Thyroid gland (tissue), 4 donors: ENCODE measurements at regions not wholly inside any gene's neighbourhood (a gene's known extent, or its start where the extent isn't known, plus 50 kb on each side); places are given as distances from the start of the nearest gene placed in this dataset.

ENCODE experiments used
- DNase-seq, 2 donors: peaks; one replicate each; pipeline ENCODE4 v3.0.0-alpha.2; 2019
- H3K27ac ChIP-seq, 3 donors: fragments of 200-600 bp; sonication (generic); 1 replicate in 2 of 3; 2 replicates in 1 of 3; pipeline ENCODE4 v1.5.1; 2016 to 2019; ENCODE audit warnings: mild to moderate bottlenecking in 1 of 3, moderate library complexity in 1 of 3
- H3K27me3 ChIP-seq: fragments of 200-600 bp; sonication (generic); one replicate; pipeline ENCODE4 v1.5.1; 2019
- H3K36me3 ChIP-seq, 2 donors: fragments of 200-600 bp; sonication (generic); one replicate each; pipeline ENCODE4 v1.5.1; 2016 to 2019
- H3K4me1 ChIP-seq, 2 donors: fragments of 200-600 bp; sonication (generic); one replicate each; pipeline ENCODE4 v1.5.1; 2017 to 2019
- H3K4me3 ChIP-seq, 3 donors: fragments of 200-600 bp; sonication (generic); replicated peaks in 1 of 3; 1 replicate in 2 of 3; 2 replicates in 1 of 3; pipeline ENCODE4 v1.5.1; 2016; ENCODE audit warnings: mild to moderate bottlenecking in 1 of 3
- H3K9me3 ChIP-seq: fragments of 200-600 bp; sonication (generic); one replicate; pipeline ENCODE4 v1.5.1; 2017
- POLR2A ChIP-seq, 2 donors: fragments of 450-650 bp; IDR thresholded peaks; one replicate each; pipeline ENCODE4 v1.6.1; 2017; ENCODE audit warnings: antibody characterized with exemption in 2 of 2, mild to moderate bottlenecking in 2 of 2, moderate library complexity in 1 of 2
- WGBS, 2 donors: methylation state at CpG; one replicate each; pipeline ENCODE4 v1.1.5; 2017; 5-methylcytosine and 5-hydroxymethylcytosine counted together
- intact Hi-C: fragments of 100-400 bp; cut with DNase I; formaldehyde crosslinking; loops from one replicate; pipeline ENCODE4 v1.15.1; 2023
- TF ChIP-seq, protein P1 (sequence below), 6 experiments: fragments of 200-600 bp in 3 of 6; fragments of 450-650 bp in 3 of 6; sonication (generic) in 3 of 6; IDR thresholded peaks; one replicate each; pipeline ENCODE4 v1.5.1; 2016 to 2019; ENCODE audit warnings: antibody characterized with exemption in 6 of 6, mild to moderate bottlenecking in 2 of 6, inconsistent platforms in 1 of 6, moderate library complexity in 1 of 6

DNA sequence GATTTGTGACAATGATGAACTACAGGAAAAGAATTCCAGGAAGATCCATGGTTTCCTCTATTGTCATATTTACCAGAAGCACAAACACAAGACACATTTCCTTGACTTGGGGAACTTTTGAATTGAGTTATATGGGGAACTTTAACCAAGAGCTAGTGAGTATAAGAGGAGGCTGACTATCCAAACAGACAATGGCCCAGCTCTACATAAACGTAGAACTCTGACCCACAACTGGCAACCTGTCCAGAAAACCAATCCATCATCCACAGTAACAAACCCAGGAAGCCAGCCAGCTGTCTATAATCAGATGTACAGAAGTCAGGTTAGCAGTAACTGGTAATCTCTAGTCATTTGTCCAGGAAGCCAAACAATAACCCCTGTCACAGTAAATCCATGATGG lies 167.0 kb upstream of the CPEB2 start:
- intact Hi-C loops = no loop called here
- Histone ChIP-seq H3K9me3 (no peaks in the 10 kb centered on the region), H3K36me3 (no peaks in the 10 kb centered on the region), H3K27ac (no peak overlapping the region), H3K4me3 (no peak overlapping the region), H3K27me3 (no peaks in the 10 kb centered on the region), H3K4me1 (no peaks in the 10 kb centered on the region)
- TF ChIP-seq, protein P1, sequence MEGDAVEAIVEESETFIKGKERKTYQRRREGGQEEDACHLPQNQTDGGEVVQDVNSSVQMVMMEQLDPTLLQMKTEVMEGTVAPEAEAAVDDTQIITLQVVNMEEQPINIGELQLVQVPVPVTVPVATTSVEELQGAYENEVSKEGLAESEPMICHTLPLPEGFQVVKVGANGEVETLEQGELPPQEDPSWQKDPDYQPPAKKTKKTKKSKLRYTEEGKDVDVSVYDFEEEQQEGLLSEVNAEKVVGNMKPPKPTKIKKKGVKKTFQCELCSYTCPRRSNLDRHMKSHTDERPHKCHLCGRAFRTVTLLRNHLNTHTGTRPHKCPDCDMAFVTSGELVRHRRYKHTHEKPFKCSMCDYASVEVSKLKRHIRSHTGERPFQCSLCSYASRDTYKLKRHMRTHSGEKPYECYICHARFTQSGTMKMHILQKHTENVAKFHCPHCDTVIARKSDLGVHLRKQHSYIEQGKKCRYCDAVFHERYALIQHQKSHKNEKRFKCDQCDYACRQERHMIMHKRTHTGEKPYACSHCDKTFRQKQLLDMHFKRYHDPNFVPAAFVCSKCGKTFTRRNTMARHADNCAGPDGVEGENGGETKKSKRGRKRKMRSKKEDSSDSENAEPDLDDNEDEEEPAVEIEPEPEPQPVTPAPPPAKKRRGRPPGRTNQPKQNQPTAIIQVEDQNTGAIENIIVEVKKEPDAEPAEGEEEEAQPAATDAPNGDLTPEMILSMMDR (IDR thresholded peaks at IDR 0.05) = no peak
- no peak for TF ChIP-seq POLR2A (IDR thresholded peaks at IDR 0.05)
- WGBS, 2 donors = 45 to 57% methylated on average over 1 of the region's 1 CpG
- DNase-seq = no peak

DNA sequence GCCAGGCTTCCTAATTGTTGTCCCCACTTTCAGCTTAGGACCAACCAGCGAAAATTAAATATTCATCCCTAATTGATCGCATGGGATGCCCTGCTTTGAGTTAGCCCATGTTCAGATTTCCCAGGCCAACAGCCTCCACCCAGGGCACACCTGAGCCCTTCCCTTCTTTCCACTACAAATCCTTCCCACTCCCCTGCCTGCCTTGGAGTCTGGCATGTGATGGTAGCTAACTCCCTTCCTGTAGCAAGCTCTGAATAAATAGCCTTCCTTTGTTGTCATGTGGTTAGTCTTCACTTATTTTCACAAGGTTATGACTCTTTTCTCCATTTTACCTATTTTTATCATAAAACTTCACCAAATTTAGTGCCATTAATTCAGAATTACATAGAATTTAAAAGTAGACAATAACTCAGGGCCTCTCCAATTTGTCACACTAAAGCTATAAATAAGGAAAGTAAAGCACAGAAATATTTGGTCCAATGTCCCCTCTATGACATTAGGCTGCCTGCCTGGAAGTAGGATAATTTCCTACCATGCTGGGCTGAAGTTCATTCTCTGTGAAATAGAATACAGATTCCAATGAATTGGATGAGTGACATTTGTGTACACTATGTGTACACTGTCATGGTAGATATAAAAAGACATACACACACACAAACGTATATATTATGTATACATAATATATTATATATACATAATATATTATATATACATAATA lies 166.4 kb upstream of the CPEB2 start:
- Histone ChIP-seq H3K27me3 (no peaks in the 10 kb centered on the region), H3K4me3 (no peak overlapping the region), H3K27ac (no peak overlapping the region), H3K4me1 (no peaks in the 10 kb centered on the region), H3K36me3 (no peaks in the 10 kb centered on the region), H3K9me3 (no peaks in the 10 kb centered on the region)
- DNase-seq = no peak
- intact Hi-C loops = no loop called here
- WGBS, 2 donors = 96 to 97% methylated on average over 3 of the region's 3 CpGs
- TF ChIP-seq POLR2A (IDR thresholded peaks at IDR 0.05) = no peak
- TF ChIP-seq, protein P1 (IDR thresholded peaks at IDR 0.05) = no peak

DNA sequence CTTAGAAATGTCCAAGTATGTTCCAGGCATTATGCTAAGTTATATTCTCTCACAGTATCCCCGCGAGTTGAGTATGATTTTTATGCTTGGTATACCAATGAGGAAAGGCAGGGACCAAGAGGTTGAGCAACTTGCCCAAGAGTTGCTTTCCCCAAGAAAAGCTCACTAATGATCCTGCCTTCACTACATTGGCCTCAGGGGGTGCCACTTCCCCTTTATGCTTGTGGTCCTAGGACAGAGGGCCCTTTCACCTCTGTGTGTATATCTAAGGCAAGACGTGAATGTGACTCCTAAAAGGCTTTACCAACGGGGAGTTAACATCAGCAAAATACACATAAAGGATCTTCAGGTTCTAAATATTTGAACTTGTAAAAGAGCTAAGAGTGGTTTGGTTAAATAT lies 164.4 kb upstream of the CPEB2 start:
- intact Hi-C loops = no loop called here
- no peak for DNase-seq
- H3K36me3 ChIP-seq = no peaks in the 10 kb centered on the region
- H3K9me3 ChIP-seq = no peaks in the 10 kb centered on the region
- no peak for TF ChIP-seq POLR2A (IDR thresholded peaks at IDR 0.05)
- TF ChIP-seq, protein P1 (IDR thresholded peaks at IDR 0.05) = no peak
- WGBS, 2 donors = 76 to 80% methylated on average over 4 of the region's 4 CpGs
- no peak overlapping the region for H3K4me3 ChIP-seq
- H3K27me3 ChIP-seq = no peaks in the 10 kb centered on the region
- no peaks in the 10 kb centered on the region for H3K4me1 ChIP-seq
- no peak overlapping the region for H3K27ac ChIP-seq

DNA sequence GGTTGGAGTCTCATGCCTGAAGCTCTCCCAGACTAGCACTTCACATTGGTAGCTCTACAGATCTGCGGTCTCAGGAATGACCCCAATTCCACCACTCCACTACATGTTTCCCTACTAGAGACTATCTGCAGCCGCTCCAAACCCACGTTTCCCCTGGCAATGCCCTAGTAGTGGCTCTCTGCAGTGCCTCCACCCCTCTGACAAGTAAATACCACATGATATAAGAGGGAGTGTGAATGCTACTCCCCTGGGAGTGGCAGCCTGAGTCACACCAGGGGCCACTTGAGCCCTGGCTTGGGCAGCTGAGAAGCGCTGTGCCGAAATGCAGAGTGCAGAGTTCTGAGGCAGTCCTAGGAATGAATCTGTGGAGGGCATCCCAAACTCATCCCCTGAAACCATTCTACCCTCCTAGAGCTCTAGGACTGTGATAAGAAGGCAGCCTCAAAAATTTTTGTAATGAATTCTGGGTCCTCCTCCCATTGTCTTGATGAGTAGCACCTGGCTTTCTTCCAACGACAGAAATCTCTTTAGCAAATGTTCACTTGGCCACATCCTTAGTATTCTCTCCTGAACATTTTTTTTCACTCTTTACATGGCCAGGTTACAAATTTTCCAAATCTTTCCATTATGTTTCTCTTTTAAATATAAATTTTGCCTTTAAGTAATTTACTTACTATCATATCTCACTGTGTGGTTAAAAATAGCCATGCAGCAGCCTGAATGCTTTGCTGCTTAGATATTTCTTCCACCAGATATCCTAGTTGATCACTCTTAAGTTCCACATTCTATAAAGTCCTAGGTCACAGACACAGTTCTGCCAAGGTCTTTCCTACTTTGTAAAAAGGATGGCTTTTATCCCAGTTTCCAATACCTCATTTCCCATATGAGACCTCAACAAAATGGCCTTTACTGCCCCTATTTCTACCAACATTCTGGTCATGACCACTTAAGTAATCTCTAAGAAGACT lies 160.2 kb upstream of the CPEB2 start:
- Histone ChIP-seq H3K36me3 (no peaks in the 10 kb centered on the region), H3K27ac (no peak overlapping the region), H3K9me3 (no peaks in the 10 kb centered on the region), H3K27me3 (no peaks in the 10 kb centered on the region), H3K4me1 (no peaks in the 10 kb centered on the region), H3K4me3 (no peak overlapping the region)
- DNase-seq = no peak
- TF ChIP-seq, protein P1 (IDR thresholded peaks at IDR 0.05) = no peak
- TF ChIP-seq POLR2A (IDR thresholded peaks at IDR 0.05) = no peak
- intact Hi-C loops = no loop called here
- 64 to 69% methylated on average over 6 of the region's 6 CpGs for WGBS, 2 donors
